DMS114 treated with DMSO at 0.1 percent for 48 hours (cell line): ENCODE measurements at regions not wholly inside any gene's neighbourhood (a gene's known extent, or its start where the extent isn't known, plus 50 kb on each side); places are given as distances from the start of the nearest gene placed in this dataset.

Experiments
- DNase-seq: peaks from one replicate; lab custom pipeline; 2025; ENCODE audit not compliant: unreplicated experiment; lab: John Stamatoyannopoulos, UW

GRCh38 chr9:115362640-115363039 is 244.7 kb upstream of the TNC start:
- no peak for DNase-seq

GRCh38 chr9:115364991-115365390 is 247.0 kb upstream of the TNC start:
- no peak for DNase-seq

DNA sequence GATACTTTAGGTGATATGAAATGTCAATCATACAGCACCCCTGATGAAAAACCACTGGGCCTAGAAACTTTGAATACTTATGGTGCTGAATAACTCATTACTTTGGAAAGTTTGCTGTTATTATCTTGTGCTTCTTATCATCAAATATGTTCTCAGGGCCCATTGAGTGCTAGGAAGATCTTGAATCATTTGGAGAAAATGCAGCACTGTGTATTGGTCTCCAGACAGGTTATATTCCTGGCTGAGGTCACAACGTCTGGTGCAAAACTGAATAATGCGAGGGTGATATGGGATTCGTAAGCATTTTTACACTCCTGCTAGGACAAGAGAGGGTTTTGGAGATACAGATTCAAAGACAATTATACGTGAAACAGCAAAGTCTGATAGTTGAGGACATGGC is 249.4 kb upstream of the TNC start:
- DNase-seq = no peak

DNA sequence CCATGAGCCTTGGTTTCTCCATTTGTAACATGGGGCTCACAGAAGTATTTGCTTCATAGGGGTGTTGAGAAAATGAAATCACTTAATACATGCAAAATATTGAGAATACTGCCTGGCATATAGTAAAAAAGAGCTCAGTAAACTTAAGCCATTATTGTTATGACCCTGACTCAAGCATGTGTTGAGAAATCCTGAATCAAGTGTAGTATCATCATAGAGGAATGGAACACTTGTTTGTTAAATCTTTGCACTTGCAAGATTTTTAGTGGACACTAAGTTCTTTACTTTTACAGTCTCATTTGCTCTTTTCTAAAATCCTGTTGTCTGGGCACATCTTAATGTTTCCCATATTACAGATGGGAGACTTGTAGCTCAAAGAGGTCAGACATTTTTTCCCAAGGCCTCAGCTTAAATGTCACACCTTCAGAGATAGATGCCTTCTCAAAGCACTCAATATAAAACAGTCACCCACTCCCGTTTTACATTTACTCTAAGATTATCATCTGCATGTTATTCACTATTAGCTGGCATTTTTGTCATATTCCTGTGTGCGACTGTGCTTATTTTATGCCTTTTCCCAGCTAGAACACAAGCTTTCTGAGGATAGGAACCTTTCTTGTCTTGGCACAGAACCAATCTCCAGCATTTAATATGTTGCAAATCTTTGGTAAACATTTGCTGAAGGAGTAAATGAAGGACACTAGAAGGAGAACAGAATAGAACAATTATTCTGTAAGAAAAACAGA is 250.0 kb upstream of the TNC start:
- DNase-seq = no peak

- no peak for DNase-seq
Measured at GRCh38 chr9:115369322-115369957, 251.5 kb upstream of the TNC start.

DNA sequence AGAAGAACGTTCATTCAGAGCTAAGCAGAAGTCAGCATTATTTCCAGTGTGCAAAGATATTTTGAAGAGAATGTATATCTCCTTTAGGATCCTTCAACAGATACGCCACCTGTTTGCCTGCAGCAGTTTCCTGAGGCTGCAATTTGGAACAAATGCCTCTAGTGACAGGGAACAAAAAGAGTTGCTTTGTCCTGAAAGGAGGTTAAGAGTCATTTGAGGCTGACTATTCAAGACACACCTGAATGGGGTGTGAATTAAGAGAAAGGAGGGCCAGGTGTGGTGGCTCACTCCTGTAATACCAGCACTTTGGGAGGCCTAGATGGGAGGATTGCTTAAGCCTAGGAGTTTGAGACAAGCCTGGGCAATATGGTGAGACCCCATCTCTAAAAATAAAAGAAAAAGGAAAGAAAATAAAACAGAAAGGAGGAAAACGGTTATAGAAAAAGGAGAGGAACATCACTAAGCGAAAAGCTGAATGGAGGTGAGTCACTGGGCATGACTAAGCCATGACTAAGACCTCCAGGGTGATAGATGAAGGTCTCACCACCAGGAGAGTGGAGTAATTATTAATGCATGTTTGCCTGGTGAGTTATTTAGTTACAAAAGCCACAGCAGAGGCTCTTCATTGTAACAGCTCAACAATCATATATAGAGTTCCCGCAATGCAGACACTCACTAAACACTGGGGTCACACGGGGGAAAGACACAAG is 255.2 kb upstream of the TNC start:
- no peak for DNase-seq

GRCh38 chr9:115373710-115374045 is 255.7 kb upstream of the TNC start:
- no peak for DNase-seq

DNA sequence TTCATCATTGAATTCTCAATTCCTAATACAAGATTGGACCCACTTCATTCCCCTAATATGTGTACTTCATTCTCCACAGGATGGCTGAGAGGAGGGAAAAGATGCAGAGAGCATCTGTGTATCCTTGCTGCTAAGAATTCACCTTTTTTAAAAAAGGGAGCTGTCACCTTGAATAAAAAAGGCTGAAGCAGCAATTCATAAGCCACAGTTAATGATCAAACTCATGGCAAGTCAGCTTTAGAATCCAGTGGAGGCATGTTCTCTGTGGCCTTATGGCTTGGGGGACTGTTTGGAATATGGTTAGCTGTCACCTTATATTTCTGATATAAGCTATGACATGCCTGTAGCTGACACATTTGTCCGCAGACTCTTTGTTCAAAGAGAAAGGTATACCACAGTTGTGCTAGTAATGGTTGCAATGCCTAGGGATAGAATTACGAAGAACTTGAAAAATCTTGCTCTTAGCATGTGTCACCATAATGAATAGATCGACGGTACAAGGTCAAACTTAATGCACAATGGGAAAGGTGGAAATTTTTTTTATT is 256.8 kb upstream of the TNC start:
- DNase-seq = no peak

- DNase-seq = no peak
Measured at GRCh38 chr9:115378241-115378640, 260.3 kb upstream of the TNC start.

DNA sequence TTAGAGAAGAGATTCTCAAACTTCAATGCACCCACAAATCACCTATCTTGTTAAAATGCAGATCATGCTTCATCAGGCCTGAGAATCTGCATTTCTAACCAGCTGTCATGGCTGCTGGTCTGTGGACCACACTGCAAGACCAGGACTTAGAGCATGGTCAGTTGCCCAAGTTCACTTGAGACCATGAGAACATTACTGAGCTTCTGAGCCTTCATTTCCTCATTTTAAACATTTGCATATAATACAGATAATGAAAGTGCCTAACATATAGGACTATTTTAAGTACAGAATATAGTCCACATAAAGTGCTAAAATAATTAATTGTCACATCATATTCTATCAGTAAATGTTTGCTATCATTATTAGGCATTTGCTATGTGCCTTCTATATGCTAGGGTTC is 260.8 kb upstream of the TNC start:
- DNase-seq = no peak

DNA sequence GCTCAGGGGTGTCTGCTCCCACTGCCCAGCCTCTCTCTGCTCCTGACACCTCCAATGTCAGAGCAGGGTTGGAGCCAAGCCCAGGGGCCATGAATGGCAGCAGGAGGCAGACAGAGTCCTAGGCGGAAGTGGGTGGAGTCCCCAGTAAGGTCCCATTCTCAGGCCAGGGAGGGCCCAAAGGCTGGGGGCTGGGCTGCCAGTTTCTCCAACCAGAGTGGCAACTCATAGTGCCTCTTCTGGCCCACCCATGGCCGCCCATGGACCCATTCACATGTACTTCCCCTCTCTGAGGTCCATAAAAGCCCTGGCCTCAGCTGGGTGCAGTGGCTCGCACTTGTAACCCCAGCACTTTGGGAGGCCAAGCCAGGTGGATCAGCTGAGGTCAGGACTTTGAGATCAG is 261.8 kb upstream of the TNC start:
- DNase-seq = no peak

- no peak for DNase-seq
Measured at GRCh38 chr9:115382865-115383264, 264.9 kb upstream of the TNC start.

DNA sequence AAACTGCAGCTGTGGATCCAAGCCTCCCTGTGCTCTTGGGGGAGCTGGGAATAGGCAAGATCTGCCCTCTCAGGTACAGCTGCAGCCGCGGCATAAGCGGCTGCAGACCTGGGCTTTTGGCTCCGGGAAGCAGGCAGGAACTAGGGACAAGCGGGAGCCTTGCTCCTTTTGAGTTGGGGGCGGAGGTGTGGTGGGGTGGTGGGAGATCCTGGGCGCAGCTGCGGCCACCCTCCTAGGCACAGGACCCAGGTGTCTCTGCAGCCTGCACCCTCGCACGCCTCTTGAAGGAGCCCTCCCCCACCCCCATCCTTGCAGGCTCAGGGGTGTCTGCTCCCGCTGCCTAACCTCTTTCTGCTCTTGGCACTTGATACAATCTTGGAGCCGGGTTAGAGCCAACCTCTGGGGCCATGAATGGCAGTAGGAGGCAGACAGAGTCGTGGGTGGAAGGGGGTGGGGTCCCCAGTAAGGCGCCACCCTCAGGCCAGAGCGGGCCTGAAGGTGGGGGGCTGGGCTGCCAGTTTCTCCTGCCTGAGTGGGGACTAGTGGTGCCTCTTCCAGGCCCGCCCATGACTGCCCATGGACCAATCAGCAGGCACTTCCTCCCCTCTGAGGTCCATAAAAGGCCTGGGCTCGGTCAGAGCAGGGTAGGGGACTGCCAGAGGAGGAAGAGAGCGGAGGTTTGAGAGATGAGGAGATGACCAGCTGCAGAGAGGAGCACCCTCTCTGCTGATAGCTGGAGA is 267.6 kb upstream of the TNC start:
- DNase-seq = no peak

DNA sequence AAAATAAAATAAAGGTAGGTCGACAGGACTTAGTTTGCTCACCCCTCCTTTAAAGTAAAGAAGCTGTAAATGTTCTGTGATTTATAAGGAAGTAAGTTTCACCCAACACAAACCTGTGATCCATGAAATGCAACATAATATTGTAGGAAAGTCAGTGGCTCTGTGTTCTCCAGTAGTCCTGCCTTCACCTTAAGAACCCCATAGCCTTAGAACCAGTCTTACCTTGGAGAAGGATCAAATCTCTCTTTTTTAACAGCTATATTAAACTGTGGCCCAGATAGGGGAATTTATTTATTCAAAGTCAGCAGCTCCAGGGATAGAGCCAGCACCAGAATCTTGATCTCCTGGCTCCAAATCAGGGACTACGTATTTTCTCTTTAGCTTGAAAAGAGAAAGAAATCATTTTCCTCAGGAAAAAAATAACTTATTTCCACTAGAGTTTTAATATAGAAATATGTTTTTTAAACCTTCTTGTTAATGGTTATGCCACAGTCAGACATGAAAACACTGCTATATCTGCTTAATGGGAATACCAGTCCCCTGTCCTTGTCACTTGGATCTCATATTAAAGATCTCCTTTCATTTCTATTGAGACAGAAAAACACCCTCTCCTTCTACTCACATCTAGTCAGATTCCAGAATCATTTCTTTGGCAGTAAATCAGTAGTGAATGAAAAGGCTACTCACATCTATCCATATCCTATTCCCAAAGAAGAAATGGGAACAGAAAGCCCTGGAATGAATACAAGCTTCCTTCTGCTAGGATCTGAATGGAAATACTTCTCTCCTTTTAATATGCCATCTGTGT is 269.2 kb upstream of the TNC start:
- no peak for DNase-seq

DNA sequence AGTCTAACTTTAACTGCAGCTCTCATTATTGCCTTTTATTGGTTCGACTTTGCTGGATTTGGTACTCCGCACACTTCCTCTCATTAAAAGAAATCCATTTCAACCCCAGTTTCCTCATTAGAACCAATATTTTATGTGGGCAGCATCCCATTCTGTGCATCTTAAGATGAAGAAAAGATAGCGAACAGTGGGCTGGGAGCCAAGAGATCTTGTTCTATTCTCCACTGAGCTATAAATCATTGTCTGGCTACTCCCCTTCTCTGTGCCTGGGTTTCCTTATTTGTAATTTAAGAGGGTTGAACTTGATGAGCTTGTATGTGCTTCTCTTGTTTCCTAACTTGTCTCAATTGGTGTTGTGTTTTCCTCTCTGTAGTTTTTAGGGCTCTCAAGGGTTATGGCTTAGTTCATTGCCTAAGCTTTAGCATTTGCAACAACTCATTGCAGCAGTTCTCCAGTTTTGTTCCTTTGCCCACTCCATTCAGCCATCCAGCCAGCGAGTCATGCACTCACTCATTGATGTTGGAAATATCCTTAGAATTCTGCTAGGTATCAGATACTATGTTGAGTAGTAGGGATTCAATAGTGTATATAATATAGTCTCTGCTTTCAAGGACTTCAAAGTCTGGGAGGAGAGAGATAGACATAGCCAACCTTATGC is 273.3 kb upstream of the TNC start:
- no peak for DNase-seq

GRCh38 chr9:115393976-115394775 is 276.2 kb upstream of the TNC start:
- DNase-seq = no peak

- no peak for DNase-seq
Measured at GRCh38 chr9:115395511-115396021, 277.6 kb upstream of the TNC start.

DNA sequence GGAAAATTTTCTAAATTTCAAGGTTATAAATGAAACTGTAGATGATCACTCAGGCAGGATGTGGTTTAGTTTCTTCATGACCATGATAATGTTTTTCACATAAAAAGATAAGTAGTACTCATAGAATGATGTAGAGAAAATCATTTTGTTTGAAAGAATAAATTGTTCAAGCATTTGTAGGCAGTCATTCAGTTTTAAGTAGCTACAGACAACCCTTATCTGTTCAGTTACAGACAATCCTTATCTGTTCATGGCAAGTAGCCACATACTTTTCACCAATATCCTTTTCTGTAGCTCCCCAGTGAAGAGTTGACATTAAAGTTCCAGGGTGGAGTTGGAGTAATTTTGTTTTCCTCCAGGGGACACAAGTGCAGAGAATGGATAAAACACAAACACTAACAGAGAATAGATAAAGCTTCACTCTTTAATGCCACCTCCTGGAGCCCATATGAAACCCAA is 278.1 kb upstream of the TNC start:
- DNase-seq = no peak
